ENCODE measurements at regions not wholly inside any gene's neighbourhood (a gene's known extent, or its start where the extent isn't known, plus 50 kb on each side); places are given as distances from the start of the nearest gene placed in this dataset.

- Histone ChIP-seq H2AFZ (ENCODE audit: low read length) (no peak overlapping the region), H3K27me3 (ENCODE audit: control insufficient read depth in 1 of 2, insufficient read depth in 2 of 2, low read length in 2 of 2) (peaks cover 0 to 24% of the 10 kb centered on the region in 2 experiments; a peak in 4 of 5 replicates), H3K36me3 (replicated peaks in 1 of 2; ENCODE audit: control insufficient read depth in 1 of 2, insufficient read depth in 2 of 2, low read length in 2 of 2) (no peaks in the 10 kb centered on the region), H3K9me3 (ENCODE audit: low read length) (no peaks in the 10 kb centered on the region), H3K27ac (ENCODE audit: extremely low read length, insufficient read depth, low read length) (no peak overlapping the region), H3K9ac (ENCODE audit: insufficient read depth, low read depth, low read length) (no peak overlapping the region), H3K4me3 (replicated peaks in 1 of 3; ENCODE audit: insufficient read depth in 1 of 3, low read depth in 2 of 3, low read length in 3 of 3) (no peak overlapping the region), H3K4me2 (ENCODE audit: low read depth, low read length) (no peak overlapping the region), H3K79me2 (ENCODE audit: insufficient read depth, low read length) (no peaks in the 10 kb centered on the region), H4K20me1 (ENCODE audit: insufficient read depth, low read length) (no peaks in the 10 kb centered on the region), H3K4me1 (ENCODE audit: insufficient read depth, low read length) (no peaks in the 10 kb centered on the region)
- intact Hi-C loops (cut with micrococcal nuclease; ENCODE audit: unreplicated experiment) (no loop called here), in situ Hi-C loops (cut with HindIII; ENCODE audit: extremely low pct_ligation_motif_present, low pct_unique_long_range_greater_than_20kb) (loop anchor here (10.0 to 25.0 kb wide), 2 partner anchors 695 to 972 kb away; no protein-coding TSS in a partner anchor)
- ATAC-seq (no peak), DNase-seq (ENCODE audit: low spot score) (no peak), FAIRE-seq (no peak)
- 69% methylated on average over 10 of the region's 10 CpGs for WGBS (ENCODE audit: low lambda C conversion rate)
- no TSS peak for BruUV-seq (replicated peaks)
- CTCF ChIA-PET (ENCODE audit: low intra/inter-chr PET ratio, low total read pairs): no interaction called here
- TF ChIP-seq ZNF7 (CRISPR knock-in tag; IDR thresholded peaks at IDR 0.05) (no peak), SMARCE1 (IDR thresholded peaks at IDR 0.05; ENCODE audit: borderline replicate concordance) (no peak), FOXO1 (CRISPR knock-in tag; IDR thresholded peaks at IDR 0.05) (no peak)
- TF ChIP-seq, protein P1, sequence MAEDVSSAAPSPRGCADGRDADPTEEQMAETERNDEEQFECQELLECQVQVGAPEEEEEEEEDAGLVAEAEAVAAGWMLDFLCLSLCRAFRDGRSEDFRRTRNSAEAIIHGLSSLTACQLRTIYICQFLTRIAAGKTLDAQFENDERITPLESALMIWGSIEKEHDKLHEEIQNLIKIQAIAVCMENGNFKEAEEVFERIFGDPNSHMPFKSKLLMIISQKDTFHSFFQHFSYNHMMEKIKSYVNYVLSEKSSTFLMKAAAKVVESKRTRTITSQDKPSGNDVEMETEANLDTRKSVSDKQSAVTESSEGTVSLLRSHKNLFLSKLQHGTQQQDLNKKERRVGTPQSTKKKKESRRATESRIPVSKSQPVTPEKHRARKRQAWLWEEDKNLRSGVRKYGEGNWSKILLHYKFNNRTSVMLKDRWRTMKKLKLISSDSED (CRISPR knock-in tag; IDR thresholded peaks at IDR 0.05): no peak
- TF ChIP-seq, protein P2, sequence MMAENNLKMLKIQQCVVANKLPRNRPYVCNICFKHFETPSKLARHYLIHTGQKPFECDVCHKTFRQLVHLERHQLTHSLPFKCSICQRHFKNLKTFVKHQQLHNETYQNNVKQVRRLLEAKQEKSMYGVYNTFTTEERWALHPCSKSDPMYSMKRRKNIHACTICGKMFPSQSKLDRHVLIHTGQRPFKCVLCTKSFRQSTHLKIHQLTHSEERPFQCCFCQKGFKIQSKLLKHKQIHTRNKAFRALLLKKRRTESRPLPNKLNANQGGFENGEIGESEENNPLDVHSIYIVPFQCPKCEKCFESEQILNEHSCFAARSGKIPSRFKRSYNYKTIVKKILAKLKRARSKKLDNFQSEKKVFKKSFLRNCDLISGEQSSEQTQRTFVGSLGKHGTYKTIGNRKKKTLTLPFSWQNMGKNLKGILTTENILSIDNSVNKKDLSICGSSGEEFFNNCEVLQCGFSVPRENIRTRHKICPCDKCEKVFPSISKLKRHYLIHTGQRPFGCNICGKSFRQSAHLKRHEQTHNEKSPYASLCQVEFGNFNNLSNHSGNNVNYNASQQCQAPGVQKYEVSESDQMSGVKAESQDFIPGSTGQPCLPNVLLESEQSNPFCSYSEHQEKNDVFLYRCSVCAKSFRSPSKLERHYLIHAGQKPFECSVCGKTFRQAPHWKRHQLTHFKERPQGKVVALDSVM (CRISPR knock-in tag; IDR thresholded peaks at IDR 0.05): no peak
- POLR2A ChIA-PET: no interaction called here
These were observed 160.3 kb upstream of the LYZL2 start for GRCh38 chr10:30789806-30790205.

DNA sequence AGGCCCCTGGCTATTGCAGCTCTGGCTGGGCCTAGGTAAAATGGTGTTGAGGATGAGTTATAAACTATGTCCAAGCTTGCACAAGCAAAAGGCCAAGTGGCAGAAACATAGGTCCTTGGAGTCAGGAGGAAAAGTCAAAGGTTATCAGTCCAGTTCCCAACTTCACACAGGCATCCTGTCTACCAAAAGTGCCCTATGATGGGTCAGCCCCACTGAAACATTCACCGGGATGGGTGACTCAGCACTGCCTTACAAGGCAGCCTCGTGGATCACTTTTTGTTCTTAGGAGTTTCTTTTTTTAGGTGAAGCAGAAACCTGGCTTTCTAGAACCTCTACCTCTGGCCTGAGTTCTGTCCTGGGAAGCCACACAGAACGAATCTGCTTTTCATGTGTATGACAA, 158.8 kb upstream of the LYZL2 start:
- no peak for FAIRE-seq
- in situ Hi-C loops (cut with HindIII; ENCODE audit: extremely low pct_ligation_motif_present, low pct_unique_long_range_greater_than_20kb) (loop anchor here (10.0 to 25.0 kb wide), 2 partner anchors 696 to 974 kb away; no protein-coding TSS in a partner anchor), intact Hi-C loops (cut with micrococcal nuclease; ENCODE audit: unreplicated experiment) (no loop called here)
- no peak overlapping the region for H3K4me2 ChIP-seq (ENCODE audit: low read depth, low read length)
- H3K9me3 ChIP-seq (ENCODE audit: low read length): no peaks in the 10 kb centered on the region
- ChIA-PET CTCF (ENCODE audit: low intra/inter-chr PET ratio, low total read pairs) (no interaction called here), POLR2A (no interaction called here)
- H4K20me1 ChIP-seq (ENCODE audit: insufficient read depth, low read length): peaks cover 5% of the 10 kb centered on the region; the same call in 1 of the 2 replicates
- H3K79me2 ChIP-seq (ENCODE audit: insufficient read depth, low read length): no peaks in the 10 kb centered on the region
- peaks cover 0 to 35% of the 10 kb centered on the region in 2 experiments; a peak in 4 of 5 replicates for H3K27me3 ChIP-seq (ENCODE audit: control insufficient read depth in 1 of 2, insufficient read depth in 2 of 2, low read length in 2 of 2)
- H3K27ac ChIP-seq (ENCODE audit: extremely low read length, insufficient read depth, low read length): no peak overlapping the region
- no peak for ATAC-seq
- WGBS (ENCODE audit: low lambda C conversion rate): 0% methylated on average over 2 of the region's 3 CpGs
- H3K4me1 ChIP-seq (ENCODE audit: insufficient read depth, low read length): 0 out of 2 replicates have a peak, but pooled peaks cover 7% of the 10 kb centered on the region
- H3K9ac ChIP-seq (ENCODE audit: insufficient read depth, low read depth, low read length): no peak overlapping the region
- BruUV-seq (replicated peaks): no TSS peak
- no peaks in the 10 kb centered on the region for H3K36me3 ChIP-seq (replicated peaks in 1 of 2; ENCODE audit: control insufficient read depth in 1 of 2, insufficient read depth in 2 of 2, low read length in 2 of 2)
- H3K4me3 ChIP-seq (replicated peaks in 1 of 3; ENCODE audit: insufficient read depth in 1 of 3, low read depth in 2 of 3, low read length in 3 of 3): no peak overlapping the region
- DNase-seq (ENCODE audit: low spot score): no peak
- no peak overlapping the region for H2AFZ ChIP-seq (ENCODE audit: low read length)
- TF ChIP-seq GZF1 (CRISPR knock-in tag; IDR thresholded peaks at IDR 0.05) (no peak), NFE2 (CRISPR knock-in tag; IDR thresholded peaks at IDR 0.05) (no peak), MXI1 (IDR thresholded peaks at IDR 0.05; ENCODE audit: borderline replicate concordance, low read depth, low read length) (no peak), NPAS2 (CRISPR knock-in tag; IDR thresholded peaks at IDR 0.05; ENCODE audit: borderline replicate concordance) (no peak), MAFG (CRISPR knock-in tag; IDR thresholded peaks at IDR 0.05) (no peak), NFYC (CRISPR knock-in tag; IDR thresholded peaks at IDR 0.05) (no peak)
- TF ChIP-seq, protein P3, sequence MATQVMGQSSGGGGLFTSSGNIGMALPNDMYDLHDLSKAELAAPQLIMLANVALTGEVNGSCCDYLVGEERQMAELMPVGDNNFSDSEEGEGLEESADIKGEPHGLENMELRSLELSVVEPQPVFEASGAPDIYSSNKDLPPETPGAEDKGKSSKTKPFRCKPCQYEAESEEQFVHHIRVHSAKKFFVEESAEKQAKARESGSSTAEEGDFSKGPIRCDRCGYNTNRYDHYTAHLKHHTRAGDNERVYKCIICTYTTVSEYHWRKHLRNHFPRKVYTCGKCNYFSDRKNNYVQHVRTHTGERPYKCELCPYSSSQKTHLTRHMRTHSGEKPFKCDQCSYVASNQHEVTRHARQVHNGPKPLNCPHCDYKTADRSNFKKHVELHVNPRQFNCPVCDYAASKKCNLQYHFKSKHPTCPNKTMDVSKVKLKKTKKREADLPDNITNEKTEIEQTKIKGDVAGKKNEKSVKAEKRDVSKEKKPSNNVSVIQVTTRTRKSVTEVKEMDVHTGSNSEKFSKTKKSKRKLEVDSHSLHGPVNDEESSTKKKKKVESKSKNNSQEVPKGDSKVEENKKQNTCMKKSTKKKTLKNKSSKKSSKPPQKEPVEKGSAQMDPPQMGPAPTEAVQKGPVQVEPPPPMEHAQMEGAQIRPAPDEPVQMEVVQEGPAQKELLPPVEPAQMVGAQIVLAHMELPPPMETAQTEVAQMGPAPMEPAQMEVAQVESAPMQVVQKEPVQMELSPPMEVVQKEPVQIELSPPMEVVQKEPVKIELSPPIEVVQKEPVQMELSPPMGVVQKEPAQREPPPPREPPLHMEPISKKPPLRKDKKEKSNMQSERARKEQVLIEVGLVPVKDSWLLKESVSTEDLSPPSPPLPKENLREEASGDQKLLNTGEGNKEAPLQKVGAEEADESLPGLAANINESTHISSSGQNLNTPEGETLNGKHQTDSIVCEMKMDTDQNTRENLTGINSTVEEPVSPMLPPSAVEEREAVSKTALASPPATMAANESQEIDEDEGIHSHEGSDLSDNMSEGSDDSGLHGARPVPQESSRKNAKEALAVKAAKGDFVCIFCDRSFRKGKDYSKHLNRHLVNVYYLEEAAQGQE (IDR thresholded peaks at IDR 0.05; ENCODE audit: borderline replicate concordance in 1 of 2, low read depth in 1 of 2, low read length in 2 of 2): no peak

Data from HepG2 (cell line).